GM03348 (cell line): ENCODE measurements at regions not wholly inside any gene's neighbourhood (a gene's known extent, or its start where the extent isn't known, plus 50 kb on each side); places are given as distances from the start of the nearest gene placed in this dataset.
"Not testable (repeated sequence)": the region's sequence is repeated elsewhere in the genome, so short reads cannot be mapped to it uniquely, and the experiment has no call there.

Experiments used
- DNase-seq: peaks from one replicate; pipeline ENCODE4 v3.0.0; 2012; ENCODE audit warnings: low spot score

GRCh38 chr13:89361909-89362308 lies 1690.7 kb downstream of the SLITRK5 start:
- DNase-seq: no peak

GRCh38 chr13:89363144-89363543 lies 1692.0 kb downstream of the SLITRK5 start:
- DNase-seq: no peak

- no peak for DNase-seq
Measured at GRCh38 chr13:89372193-89372592, 1701.0 kb downstream of the SLITRK5 start.

GRCh38 chr13:89375839-89376238 lies 1704.7 kb downstream of the SLITRK5 start:
- DNase-seq: peak; percentile 25

- DNase-seq: no peak
Measured at GRCh38 chr13:89380101-89380500, 1708.9 kb downstream of the SLITRK5 start.

- no peak for DNase-seq
Measured at GRCh38 chr13:89382981-89383380, 1711.8 kb downstream of the SLITRK5 start.

GRCh38 chr13:89383891-89384290 lies 1712.7 kb downstream of the SLITRK5 start:
- no peak for DNase-seq

- DNase-seq: no peak
Measured at GRCh38 chr13:89393758-89394304, 1722.7 kb downstream of the SLITRK5 start.

- peak; percentile 21 for DNase-seq
Measured at GRCh38 chr13:89401264-89401675, 1730.1 kb downstream of the SLITRK5 start.

- DNase-seq: no peak
Measured at GRCh38 chr13:89402211-89402610, 1731.0 kb downstream of the SLITRK5 start.

- DNase-seq: not testable (repeated sequence)
Measured at GRCh38 chr13:89406096-89406495, 1734.9 kb downstream of the SLITRK5 start.

- no peak for DNase-seq
Measured at GRCh38 chr13:89407357-89407756, 1736.2 kb downstream of the SLITRK5 start.

GRCh38 chr13:89432997-89433396 lies 1761.8 kb downstream of the SLITRK5 start:
- no peak for DNase-seq

GRCh38 chr13:89434624-89435023 lies 1763.5 kb downstream of the SLITRK5 start:
- not testable (repeated sequence) for DNase-seq

GRCh38 chr13:89454681-89455080 lies 1783.5 kb downstream of the SLITRK5 start:
- DNase-seq: no peak

GRCh38 chr13:89455225-89455624 lies 1784.1 kb downstream of the SLITRK5 start:
- DNase-seq: no peak

- no peak for DNase-seq
Measured at GRCh38 chr13:89455741-89456140, 1784.6 kb downstream of the SLITRK5 start.

GRCh38 chr13:89457977-89458376 lies 1786.8 kb downstream of the SLITRK5 start:
- no peak for DNase-seq

GRCh38 chr13:89458456-89458855 lies 1787.3 kb downstream of the SLITRK5 start:
- no peak for DNase-seq

- not testable (repeated sequence) for DNase-seq
Measured at GRCh38 chr13:89460895-89461294, 1789.7 kb downstream of the SLITRK5 start.

GRCh38 chr13:89465366-89465765 lies 1794.2 kb downstream of the SLITRK5 start:
- DNase-seq: no peak

- no peak for DNase-seq
Measured at GRCh38 chr13:89468081-89468480, 1796.9 kb downstream of the SLITRK5 start.

- DNase-seq: no peak
Measured at GRCh38 chr13:89470901-89471300, 1799.7 kb downstream of the SLITRK5 start.

- DNase-seq: no peak
Measured at GRCh38 chr13:89474432-89474831, 1803.3 kb downstream of the SLITRK5 start.

GRCh38 chr13:89486065-89486464 lies 1814.9 kb downstream of the SLITRK5 start:
- DNase-seq: no peak
